ENCODE measurements at regions not wholly inside any gene's neighbourhood (a gene's known extent, or its start where the extent isn't known, plus 50 kb on each side); places are given as distances from the start of the nearest gene placed in this dataset.

DNA sequence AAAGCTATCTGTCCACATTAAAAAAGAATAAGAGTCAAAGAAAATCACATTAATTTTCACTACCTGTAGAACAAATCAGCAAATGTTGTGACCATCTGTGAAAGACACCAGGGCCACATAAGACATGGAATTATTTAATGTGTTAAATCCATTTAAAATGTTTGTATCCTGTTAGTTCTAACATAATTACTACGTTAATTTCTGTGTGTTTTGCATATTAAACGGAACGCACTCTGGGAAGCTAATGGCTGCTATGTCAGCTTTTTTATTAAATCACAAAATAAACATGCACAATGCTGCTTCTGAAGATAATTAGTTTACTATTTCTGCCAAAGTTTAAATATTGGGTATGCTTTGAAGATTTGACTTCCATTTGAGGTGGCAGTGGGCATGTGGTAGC, 1061.2 kb downstream of the CDH11 start:
- Histone ChIP-seq H3K4me3 (no peak overlapping the region), H3K36me3 (no peaks in the 10 kb centered on the region), H3K4me1 (no peaks in the 10 kb centered on the region), H3K9me3 (no peaks in the 10 kb centered on the region), H3K27ac (no peak overlapping the region), H3K27me3 (no peaks in the 10 kb centered on the region)
- TF ChIP-seq POLR2A (IDR thresholded peaks at IDR 0.05) (no peak), POLR2AphosphoS5 (IDR thresholded peaks at IDR 0.05; ENCODE audit: insufficient read depth in 1 of 2, low read depth in 1 of 2) (no peak)
- TF ChIP-seq, protein P1, sequence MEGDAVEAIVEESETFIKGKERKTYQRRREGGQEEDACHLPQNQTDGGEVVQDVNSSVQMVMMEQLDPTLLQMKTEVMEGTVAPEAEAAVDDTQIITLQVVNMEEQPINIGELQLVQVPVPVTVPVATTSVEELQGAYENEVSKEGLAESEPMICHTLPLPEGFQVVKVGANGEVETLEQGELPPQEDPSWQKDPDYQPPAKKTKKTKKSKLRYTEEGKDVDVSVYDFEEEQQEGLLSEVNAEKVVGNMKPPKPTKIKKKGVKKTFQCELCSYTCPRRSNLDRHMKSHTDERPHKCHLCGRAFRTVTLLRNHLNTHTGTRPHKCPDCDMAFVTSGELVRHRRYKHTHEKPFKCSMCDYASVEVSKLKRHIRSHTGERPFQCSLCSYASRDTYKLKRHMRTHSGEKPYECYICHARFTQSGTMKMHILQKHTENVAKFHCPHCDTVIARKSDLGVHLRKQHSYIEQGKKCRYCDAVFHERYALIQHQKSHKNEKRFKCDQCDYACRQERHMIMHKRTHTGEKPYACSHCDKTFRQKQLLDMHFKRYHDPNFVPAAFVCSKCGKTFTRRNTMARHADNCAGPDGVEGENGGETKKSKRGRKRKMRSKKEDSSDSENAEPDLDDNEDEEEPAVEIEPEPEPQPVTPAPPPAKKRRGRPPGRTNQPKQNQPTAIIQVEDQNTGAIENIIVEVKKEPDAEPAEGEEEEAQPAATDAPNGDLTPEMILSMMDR (IDR thresholded peaks at IDR 0.05), result no peak
- intact Hi-C loops (cut with DNase I), result no loop called here
- DNase-seq (ENCODE audit: extremely low spot score in 2 of 2), result no peak

DNA sequence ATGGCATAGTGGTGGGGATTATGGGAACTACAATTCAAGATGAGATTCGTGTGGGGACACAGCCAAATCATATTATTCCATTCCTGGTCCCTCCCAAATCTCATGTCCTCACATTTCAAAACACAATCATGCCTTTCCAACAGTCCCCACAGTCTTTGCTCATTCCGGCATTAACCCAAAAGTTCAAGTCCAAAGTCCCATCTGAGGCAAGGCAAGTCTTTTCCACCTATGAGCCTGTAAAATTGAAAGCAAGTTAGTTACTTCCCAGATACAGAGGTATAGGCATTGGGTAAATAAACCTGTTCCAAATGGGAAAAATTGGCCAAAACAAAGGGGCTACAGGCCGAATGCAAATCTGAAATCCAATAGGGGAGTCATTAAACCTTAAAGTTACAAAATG, 1063.2 kb downstream of the CDH11 start:
- TF ChIP-seq POLR2A (IDR thresholded peaks at IDR 0.05) (no peak), POLR2AphosphoS5 (IDR thresholded peaks at IDR 0.05; ENCODE audit: insufficient read depth in 1 of 2, low read depth in 1 of 2) (no peak)
- TF ChIP-seq, protein P1 (IDR thresholded peaks at IDR 0.05), result no peak
- DNase-seq (ENCODE audit: extremely low spot score in 2 of 2), result no peak
- Histone ChIP-seq H3K4me1 (no peaks in the 10 kb centered on the region), H3K9me3 (no peaks in the 10 kb centered on the region), H3K4me3 (no peak overlapping the region), H3K27me3 (no peaks in the 10 kb centered on the region), H3K36me3 (no peaks in the 10 kb centered on the region), H3K27ac (no peak overlapping the region)
- intact Hi-C loops (cut with DNase I), result no loop called here

DNA sequence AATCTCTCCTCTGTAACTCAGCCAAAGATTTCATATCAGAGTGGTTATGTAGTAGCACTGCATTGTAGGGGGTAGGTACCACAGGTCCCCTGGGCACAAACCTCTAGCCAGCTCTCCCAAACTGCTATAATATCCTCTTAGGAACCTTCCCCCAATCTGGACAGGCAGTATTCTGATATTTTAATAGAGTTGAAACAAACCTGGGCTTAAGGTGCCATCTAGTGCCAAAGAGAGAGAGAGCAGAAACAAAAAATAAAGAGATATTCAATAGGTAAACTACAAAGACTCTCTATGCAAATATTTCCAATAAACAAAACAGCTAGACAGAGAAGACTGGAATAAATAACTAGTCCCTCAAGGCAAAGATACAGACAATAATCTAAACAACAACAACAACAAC, 1070.0 kb downstream of the CDH11 start:
- no peak for DNase-seq (ENCODE audit: extremely low spot score in 2 of 2)
- no peaks in the 10 kb centered on the region for H3K4me1 ChIP-seq
- no peaks in the 10 kb centered on the region for H3K27me3 ChIP-seq
- intact Hi-C loops (cut with DNase I), result no loop called here
- TF ChIP-seq, protein P1 (IDR thresholded peaks at IDR 0.05), result no peak
- no peaks in the 10 kb centered on the region for H3K9me3 ChIP-seq
- no peak overlapping the region for H3K4me3 ChIP-seq
- no peaks in the 10 kb centered on the region for H3K36me3 ChIP-seq
- no peak overlapping the region for H3K27ac ChIP-seq

DNA sequence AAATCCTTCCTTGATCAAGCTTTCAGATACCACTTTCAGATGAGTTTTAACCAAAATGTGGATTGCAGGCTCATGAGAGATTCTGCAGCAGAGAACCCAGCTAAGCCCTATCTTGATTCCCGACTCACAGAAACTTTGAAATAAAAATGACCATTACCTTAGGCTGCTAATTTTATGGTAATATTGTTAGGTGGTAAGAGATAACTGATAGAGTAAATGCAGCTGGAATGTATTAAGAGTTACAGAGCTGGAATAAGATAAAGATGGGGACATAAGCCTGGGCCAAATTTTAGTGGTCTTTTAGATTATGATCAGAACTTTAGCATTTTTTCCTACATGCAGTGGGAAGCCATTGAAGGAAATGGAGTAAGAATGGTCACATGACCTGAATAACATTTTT, 1074.0 kb downstream of the CDH11 start:
- TF ChIP-seq POLR2AphosphoS5 (IDR thresholded peaks at IDR 0.05; ENCODE audit: insufficient read depth in 1 of 2, low read depth in 1 of 2) (no peak), POLR2A (IDR thresholded peaks at IDR 0.05) (no peak)
- TF ChIP-seq, protein P1 (IDR thresholded peaks at IDR 0.05), result no peak
- H3K27ac ChIP-seq, result no peak overlapping the region
- intact Hi-C loops (cut with DNase I), result no loop called here

DNA sequence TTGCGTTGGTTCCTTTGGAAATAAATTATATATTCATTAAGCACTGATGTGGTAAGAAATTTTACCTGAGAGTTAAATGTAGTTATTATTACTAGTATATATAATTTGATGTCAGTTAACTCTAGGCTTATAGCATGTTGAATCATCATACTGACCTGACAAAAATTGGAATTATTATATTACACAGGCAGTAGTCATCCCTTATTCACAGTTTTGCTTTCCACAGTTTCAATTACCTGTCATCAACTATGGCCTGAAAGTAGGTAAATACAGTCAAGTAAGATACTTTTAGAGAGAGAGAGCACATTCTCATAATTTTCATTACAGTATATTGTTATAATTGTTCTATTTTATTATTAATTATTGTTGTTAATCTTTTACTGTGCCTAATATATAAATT, 1074.7 kb downstream of the CDH11 start:
- TF ChIP-seq POLR2A (IDR thresholded peaks at IDR 0.05) (no peak), POLR2AphosphoS5 (IDR thresholded peaks at IDR 0.05; ENCODE audit: insufficient read depth in 1 of 2, low read depth in 1 of 2) (no peak)
- TF ChIP-seq, protein P1 (IDR thresholded peaks at IDR 0.05), result no peak
- Histone ChIP-seq H3K27ac (no peak overlapping the region), H3K27me3 (no peaks in the 10 kb centered on the region), H3K4me1 (no peaks in the 10 kb centered on the region), H3K9me3 (no peaks in the 10 kb centered on the region), H3K4me3 (no peak overlapping the region), H3K36me3 (no peaks in the 10 kb centered on the region)
- intact Hi-C loops (cut with DNase I), result no loop called here
- no peak for DNase-seq (ENCODE audit: extremely low spot score in 2 of 2)

More for the DNA sequence above, 1074.0 kb downstream of the CDH11 start:
- Histone ChIP-seq H3K4me3 (no peak overlapping the region), H3K27me3 (no peaks in the 10 kb centered on the region), H3K4me1 (no peaks in the 10 kb centered on the region), H3K9me3 (no peaks in the 10 kb centered on the region), H3K36me3 (no peaks in the 10 kb centered on the region)
- no peak for DNase-seq (ENCODE audit: extremely low spot score in 2 of 2)

All from vagina (tissue), 2 donors.